EH (cell line): ENCODE measurements at regions not wholly inside any gene's neighbourhood (a gene's known extent, or its start where the extent isn't known, plus 50 kb on each side); places are given as distances from the start of the nearest gene placed in this dataset.
A peak's percentile ranks its signal among the peaks of the same experiment; 100 is the strongest.
"Not testable (repeated sequence)": the region's sequence is repeated elsewhere in the genome, so short reads cannot be mapped to it uniquely, and the experiment has no call there.

ENCODE experiments used
- DNase-seq: peaks from one replicate; pipeline ENCODE4 v3.0.0-alpha.2; 2015; ENCODE audit warnings: low read depth

- no peak for DNase-seq
These were observed 51.1 kb upstream of the JADE1 start for GRCh38 chr4:128758314-128758922.

GRCh38 chr4:128757712-128758111 lies 51.8 kb upstream of the JADE1 start:
- peak; percentile 26 for DNase-seq

- DNase-seq, result no peak
These were observed 58.1 kb upstream of the JADE1 start for GRCh38 chr4:128751354-128751753.

- DNase-seq, result not testable (repeated sequence)
These were observed 67.8 kb upstream of the JADE1 start for GRCh38 chr4:128741748-128742147.

GRCh38 chr4:128737098-128737513 lies 72.4 kb upstream of the JADE1 start:
- no peak for DNase-seq

- no peak for DNase-seq
These were observed 73.8 kb upstream of the JADE1 start for GRCh38 chr4:128735714-128736113.

GRCh38 chr4:128728190-128728589 lies 81.3 kb upstream of the JADE1 start:
- no peak for DNase-seq

GRCh38 chr4:128727658-128728057 lies 81.8 kb upstream of the JADE1 start:
- no peak for DNase-seq

GRCh38 chr4:128725405-128726055 lies 84.0 kb upstream of the JADE1 start:
- DNase-seq, result peak; percentile 32

- DNase-seq, result no peak
These were observed 86.6 kb upstream of the JADE1 start for GRCh38 chr4:128722911-128723310.

GRCh38 chr4:128721896-128722295 lies 87.6 kb upstream of the JADE1 start:
- no peak for DNase-seq

- DNase-seq, result no peak
These were observed 89.2 kb upstream of the JADE1 start for GRCh38 chr4:128720270-128720669.

- DNase-seq, result peak; percentile 90
These were observed 90.7 kb upstream of the JADE1 start for GRCh38 chr4:128718768-128719167.

GRCh38 chr4:128716338-128716737 lies 93.2 kb upstream of the JADE1 start:
- peak; percentile 50 for DNase-seq

- peak; percentile 73 for DNase-seq
These were observed 93.9 kb upstream of the JADE1 start for GRCh38 chr4:128715616-128716015.

- no peak for DNase-seq
These were observed 98.1 kb upstream of the JADE1 start for GRCh38 chr4:128711361-128711760.

- no peak for DNase-seq
These were observed 100.2 kb upstream of the JADE1 start for GRCh38 chr4:128709268-128709667.

GRCh38 chr4:128707864-128708263 lies 101.6 kb upstream of the JADE1 start:
- DNase-seq, result peak; percentile 27

- no peak for DNase-seq
These were observed 105.6 kb upstream of the JADE1 start for GRCh38 chr4:128703948-128704347.

- DNase-seq, result no peak
These were observed 108.7 kb upstream of the JADE1 start for GRCh38 chr4:128700659-128701350.

GRCh38 chr4:128698386-128698785 lies 111.1 kb upstream of the JADE1 start:
- no peak for DNase-seq

- no peak for DNase-seq
These were observed 112.2 kb upstream of the JADE1 start for GRCh38 chr4:128697323-128697722.

- no peak for DNase-seq
These were observed 119.5 kb upstream of the JADE1 start for GRCh38 chr4:128690011-128690410.
